HCT116 (cell line): ENCODE measurements at regions not wholly inside any gene's neighbourhood (a gene's known extent, or its start where the extent isn't known, plus 50 kb on each side); places are given as distances from the start of the nearest gene placed in this dataset.

ENCODE experiments used
- ATAC-seq: fragments of 200-7000 bp; cut with Tn5 transposase; 2 replicates; pipeline ENCODE4 v1.9.1; 2020; ENCODE audit warnings: mild to moderate bottlenecking, moderate library complexity
- BruUV-seq: library from RNA; stranded (reverse); fragments of 400-500 nt; replicated peaks from 2 replicates; lab custom pipeline; 2021; lab: Mats Ljungman, UMichigan
- CTCF ChIA-PET: fragments of 300-600 bp; sonication (Branson Sonifier 250); formaldehyde crosslinking; loops from one replicate; lab custom pipeline; 2021; ENCODE audit warnings: antibody characterized with exemption; lab: Charles Lee
- POLR2A ChIA-PET: fragments of 300-600, 350-600 bp; sonication (Branson Sonifier 250); formaldehyde crosslinking; loops from one replicate; lab custom pipeline; 2021; ENCODE audit warnings: antibody characterized with exemption; lab: Charles Lee
- RAD21 ChIA-PET, 2 experiments: fragments of 300-600 bp; sonication (Branson Sonifier 250); formaldehyde crosslinking; loops; one replicate each; lab custom pipeline; 2023; ENCODE audit warnings: low total read pairs in 2 of 2; ENCODE audit not compliant: uncharacterized antibody in 2 of 2, unreplicated experiment in 2 of 2, low non-redundant PET in 1 of 2; lab: Charles Lee
- DNase-seq: peaks from one replicate; pipeline ENCODE4 v3.0.0-alpha.2; 2010; ENCODE audit warnings: low read depth, low spot score
- H2AFZ ChIP-seq: fragments of 200-600 bp; shearing (Covaris generic), sonication (generic); 2 replicates; pipeline ENCODE4 v1.6.1; 2017; ENCODE audit warnings: low read depth, mixed run types, mixed read lengths, antibody characterized with exemption, low read length; ENCODE audit not compliant: poor library complexity, severe bottlenecking
- H3K27ac ChIP-seq: 2 replicates; pipeline ENCODE4 v1.5.1; 2012; ENCODE audit warnings: low read depth, low read length
- H3K27me3 ChIP-seq: fragments of 200-600 bp; sonication (generic); 2 replicates; pipeline ENCODE4 v1.6.1; 2016; ENCODE audit warnings: mixed run types, low read length, mixed read lengths; ENCODE audit not compliant: insufficient read depth
- H3K36me3 ChIP-seq, 2 experiments: fragments of 200-500 bp in 1 of 2; fragments of 200-600 bp in 1 of 2; sonication (Bioruptor generic) in 1 of 2; sonication (generic) in 1 of 2; 2 replicates each; pipeline versions ENCODE4 v1.5.1 to v1.6.1; 2014 to 2016; ENCODE audit warnings: low read length in 2 of 2, inconsistent platforms in 1 of 2, mixed read lengths in 1 of 2, mixed run types in 1 of 2; ENCODE audit not compliant: insufficient read depth in 2 of 2, control insufficient read depth in 1 of 2
- H3K4me1 ChIP-seq, 2 experiments: fragments of 200-600 bp in 1 of 2; sonication (generic) in 1 of 2; 2 replicates each; pipeline versions ENCODE4 v1.5.1 to v1.6.1; 2012 to 2017; ENCODE audit warnings: low read length in 2 of 2, inconsistent platforms in 1 of 2, mild to moderate bottlenecking in 1 of 2, mixed read lengths in 1 of 2, mixed run types in 1 of 2, moderate library complexity in 1 of 2; ENCODE audit not compliant: insufficient read depth in 2 of 2, control insufficient read depth in 1 of 2
- H3K4me2 ChIP-seq: fragments of 200-600 bp; sonication (generic); 2 replicates; pipeline ENCODE4 v1.6.1; 2017; ENCODE audit warnings: mixed run types, low read length, mixed read lengths
- H3K4me3 ChIP-seq, 2 experiments: fragments of 200-600 bp in 1 of 2; sonication (generic) in 1 of 2; replicated peaks in 1 of 2; 2 replicates each; pipeline ENCODE4 v1.5.1; 2011 to 2016; ENCODE audit warnings: low read length in 2 of 2, control low read depth in 1 of 2, low read depth in 1 of 2, mild to moderate bottlenecking in 1 of 2, mixed read lengths in 1 of 2, mixed run types in 1 of 2
- H3K79me2 ChIP-seq: fragments of 200-600 bp; sonication (generic); 2 replicates; pipeline ENCODE4 v1.6.1; 2017; ENCODE audit warnings: mild to moderate bottlenecking, mixed run types, low read length, moderate library complexity, mixed read lengths; ENCODE audit not compliant: insufficient read depth
- H3K9ac ChIP-seq: fragments of 200-600 bp; sonication (generic); 2 replicates; pipeline ENCODE4 v1.6.1; 2016; ENCODE audit warnings: low read length, mixed read lengths
- H3K9me2 ChIP-seq: fragments of 200-600 bp; sonication (generic), shearing (Covaris generic); 2 replicates; pipeline ENCODE4 v1.6.1; 2017; ENCODE audit warnings: mixed run types, mild to moderate bottlenecking, moderate library complexity; ENCODE audit not compliant: insufficient read depth
- H3K9me3 ChIP-seq, 2 experiments: fragments of 200-500 bp in 1 of 2; fragments of 200-600 bp in 1 of 2; sonication (Bioruptor generic) in 1 of 2; sonication (generic) in 1 of 2; 2 replicates each; pipeline ENCODE4 v1.6.1; 2014 to 2017; ENCODE audit warnings: low read length in 2 of 2, mixed read lengths in 2 of 2, inconsistent platforms in 1 of 2, low read depth in 1 of 2, mild to moderate bottlenecking in 1 of 2, mixed run types in 1 of 2, moderate library complexity in 1 of 2; ENCODE audit not compliant: control insufficient read depth in 1 of 2, insufficient read depth in 1 of 2
- H4K20me1 ChIP-seq: fragments of 200-600 bp; sonication (generic), shearing (Covaris generic); 2 replicates; pipeline ENCODE4 v1.6.1; 2017; ENCODE audit warnings: mixed run types, mild to moderate bottlenecking, moderate library complexity; ENCODE audit not compliant: insufficient read depth
- CBX3 ChIP-seq: IDR thresholded peaks from 2 replicates; pipeline ENCODE4 v1.6.1; 2012; ENCODE audit warnings: low read depth
- CEBPB ChIP-seq: IDR thresholded peaks from 2 replicates; pipeline ENCODE4 v1.6.1; 2012; ENCODE audit warnings: low read depth
- EGR1 ChIP-seq: IDR thresholded peaks from 2 replicates; pipeline ENCODE4 v1.6.1; 2012; ENCODE audit warnings: low read depth
- ELF1 ChIP-seq: IDR thresholded peaks from 2 replicates; pipeline ENCODE4 v1.6.1; 2012; ENCODE audit warnings: low read depth, borderline replicate concordance
- EZH2 ChIP-seq: fragments of 200-600 bp; sonication (generic); IDR thresholded peaks from 2 replicates; pipeline ENCODE4 v1.6.1; 2017; ENCODE audit warnings: antibody characterized with exemption, mixed run types
- EZH2phosphoT487 ChIP-seq: fragments of 200-600 bp; IDR thresholded peaks from 2 replicates; pipeline ENCODE4 v1.6.1; 2018; ENCODE audit warnings: antibody characterized with exemption, borderline replicate concordance
- FOSL1 ChIP-seq: IDR thresholded peaks from 2 replicates; pipeline ENCODE4 v1.6.1; 2012; ENCODE audit warnings: low read depth
- JUND ChIP-seq: IDR thresholded peaks from 2 replicates; pipeline ENCODE4 v1.6.1; 2012
- POLR2A ChIP-seq: IDR thresholded peaks from 2 replicates; pipeline ENCODE4 v1.7.0; 2011; ENCODE audit warnings: borderline replicate concordance; ENCODE audit not compliant: insufficient read depth, insufficient read length; ENCODE audit errors: extremely low read depth
- POLR2AphosphoS5 ChIP-seq: IDR thresholded peaks from 2 replicates; pipeline ENCODE4 v1.6.1; 2011; ENCODE audit warnings: mild to moderate bottlenecking, low read depth, low read length, moderate library complexity
- RAD21 ChIP-seq: IDR thresholded peaks from 2 replicates; pipeline ENCODE4 v1.6.1; 2012; ENCODE audit warnings: low read depth, mild to moderate bottlenecking
- SIN3A ChIP-seq: IDR thresholded peaks from 2 replicates; pipeline ENCODE4 v1.6.1; 2012; ENCODE audit warnings: low read depth
- SP1 ChIP-seq: IDR thresholded peaks from 2 replicates; pipeline ENCODE4 v1.6.1; 2012; ENCODE audit warnings: low read depth
- SRF ChIP-seq: IDR thresholded peaks from 2 replicates; pipeline ENCODE4 v1.6.1; 2012; ENCODE audit warnings: low read depth
- YY1 ChIP-seq: IDR thresholded peaks from 2 replicates; pipeline ENCODE4 v1.6.1; 2011; ENCODE audit warnings: low read length, low read depth, moderate library complexity, mild to moderate bottlenecking; ENCODE audit not compliant: insufficient replicate concordance; ENCODE audit errors: extremely low read depth
- ZFX ChIP-seq: fragments of 450-650 bp; IDR thresholded peaks from 2 replicates; pipeline ENCODE4 v1.6.1; 2017
- intact Hi-C: fragments of 100-400 bp; cut with micrococcal nuclease; formaldehyde crosslinking; loops from 2 replicates; pipeline ENCODE4 v1.10.0; 2022
- TF ChIP-seq, protein P1 (sequence below): IDR thresholded peaks from 2 replicates; pipeline ENCODE4 v1.6.1; 2012
- TF ChIP-seq, protein P2 (sequence below): IDR thresholded peaks from 2 replicates; pipeline ENCODE4 v1.6.1; 2011; ENCODE audit warnings: mild to moderate bottlenecking, low read length, moderate library complexity; ENCODE audit not compliant: insufficient replicate concordance; ENCODE audit errors: extremely low read depth
- TF ChIP-seq, protein P3 (sequence below): IDR thresholded peaks from 2 replicates; pipeline ENCODE4 v1.6.1; 2012; ENCODE audit warnings: low read depth
- TF ChIP-seq, protein P4 (sequence below): IDR thresholded peaks from 2 replicates; pipeline ENCODE4 v1.6.1; 2012

DNA sequence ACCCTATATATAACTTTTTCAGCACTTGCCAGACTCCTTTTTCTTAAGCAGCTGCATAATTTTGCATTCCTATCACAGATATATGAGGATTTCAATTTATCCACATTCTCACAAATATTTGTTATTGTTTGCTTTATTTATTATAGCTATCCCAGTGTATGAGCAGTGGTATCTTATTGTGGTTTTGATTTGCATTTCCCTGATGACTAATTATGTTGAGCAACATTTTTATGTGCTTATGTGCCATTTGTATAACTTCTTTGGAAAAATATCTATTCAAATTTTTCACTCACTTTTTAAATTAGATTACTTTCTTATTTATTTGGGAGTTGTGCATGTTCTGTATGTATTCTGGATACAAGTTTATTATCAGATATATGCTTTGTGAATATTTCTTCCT is 361.9 kb downstream of the KCTD8 start:
- Histone ChIP-seq H2AFZ (no peak overlapping the region), H3K27ac (no peak overlapping the region), H3K79me2 (no peaks in the 10 kb centered on the region), H3K27me3 (no peaks in the 10 kb centered on the region), H3K4me3 (no peak overlapping the region), H3K9me3 (peaks cover 9 to 20% of the 10 kb centered on the region in 2 experiments; a peak in 2 of 4 replicates), H3K4me2 (no peak overlapping the region), H3K9ac (no peak overlapping the region), H3K4me1 (no peaks in the 10 kb centered on the region), H3K9me2 (no peaks in the 10 kb centered on the region), H4K20me1 (no peaks in the 10 kb centered on the region), H3K36me3 (no peaks in the 10 kb centered on the region)
- intact Hi-C loops, result no loop called here
- DNase-seq (no peak), ATAC-seq (no peak)
- RAD21 ChIA-PET, result no interaction called here
- TF ChIP-seq, protein P1, sequence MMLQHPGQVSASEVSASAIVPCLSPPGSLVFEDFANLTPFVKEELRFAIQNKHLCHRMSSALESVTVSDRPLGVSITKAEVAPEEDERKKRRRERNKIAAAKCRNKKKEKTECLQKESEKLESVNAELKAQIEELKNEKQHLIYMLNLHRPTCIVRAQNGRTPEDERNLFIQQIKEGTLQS, result no peak
- TF ChIP-seq EZH2 (no peak), RAD21 (no peak), SIN3A (no peak), CEBPB (no peak), ZFX (no peak), ELF1 (no peak), POLR2AphosphoS5 (no peak), POLR2A (no peak), EZH2phosphoT487 (no peak), YY1 (no peak), EGR1 (no peak), JUND (no peak), CBX3 (no peak), FOSL1 (no peak), SRF (no peak), SP1 (no peak)
- TF ChIP-seq, protein P2, sequence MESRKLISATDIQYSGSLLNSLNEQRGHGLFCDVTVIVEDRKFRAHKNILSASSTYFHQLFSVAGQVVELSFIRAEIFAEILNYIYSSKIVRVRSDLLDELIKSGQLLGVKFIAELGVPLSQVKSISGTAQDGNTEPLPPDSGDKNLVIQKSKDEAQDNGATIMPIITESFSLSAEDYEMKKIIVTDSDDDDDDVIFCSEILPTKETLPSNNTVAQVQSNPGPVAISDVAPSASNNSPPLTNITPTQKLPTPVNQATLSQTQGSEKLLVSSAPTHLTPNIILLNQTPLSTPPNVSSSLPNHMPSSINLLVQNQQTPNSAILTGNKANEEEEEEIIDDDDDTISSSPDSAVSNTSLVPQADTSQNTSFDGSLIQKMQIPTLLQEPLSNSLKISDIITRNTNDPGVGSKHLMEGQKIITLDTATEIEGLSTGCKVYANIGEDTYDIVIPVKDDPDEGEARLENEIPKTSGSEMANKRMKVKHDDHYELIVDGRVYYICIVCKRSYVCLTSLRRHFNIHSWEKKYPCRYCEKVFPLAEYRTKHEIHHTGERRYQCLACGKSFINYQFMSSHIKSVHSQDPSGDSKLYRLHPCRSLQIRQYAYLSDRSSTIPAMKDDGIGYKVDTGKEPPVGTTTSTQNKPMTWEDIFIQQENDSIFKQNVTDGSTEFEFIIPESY, result no peak
- TF ChIP-seq, protein P3, sequence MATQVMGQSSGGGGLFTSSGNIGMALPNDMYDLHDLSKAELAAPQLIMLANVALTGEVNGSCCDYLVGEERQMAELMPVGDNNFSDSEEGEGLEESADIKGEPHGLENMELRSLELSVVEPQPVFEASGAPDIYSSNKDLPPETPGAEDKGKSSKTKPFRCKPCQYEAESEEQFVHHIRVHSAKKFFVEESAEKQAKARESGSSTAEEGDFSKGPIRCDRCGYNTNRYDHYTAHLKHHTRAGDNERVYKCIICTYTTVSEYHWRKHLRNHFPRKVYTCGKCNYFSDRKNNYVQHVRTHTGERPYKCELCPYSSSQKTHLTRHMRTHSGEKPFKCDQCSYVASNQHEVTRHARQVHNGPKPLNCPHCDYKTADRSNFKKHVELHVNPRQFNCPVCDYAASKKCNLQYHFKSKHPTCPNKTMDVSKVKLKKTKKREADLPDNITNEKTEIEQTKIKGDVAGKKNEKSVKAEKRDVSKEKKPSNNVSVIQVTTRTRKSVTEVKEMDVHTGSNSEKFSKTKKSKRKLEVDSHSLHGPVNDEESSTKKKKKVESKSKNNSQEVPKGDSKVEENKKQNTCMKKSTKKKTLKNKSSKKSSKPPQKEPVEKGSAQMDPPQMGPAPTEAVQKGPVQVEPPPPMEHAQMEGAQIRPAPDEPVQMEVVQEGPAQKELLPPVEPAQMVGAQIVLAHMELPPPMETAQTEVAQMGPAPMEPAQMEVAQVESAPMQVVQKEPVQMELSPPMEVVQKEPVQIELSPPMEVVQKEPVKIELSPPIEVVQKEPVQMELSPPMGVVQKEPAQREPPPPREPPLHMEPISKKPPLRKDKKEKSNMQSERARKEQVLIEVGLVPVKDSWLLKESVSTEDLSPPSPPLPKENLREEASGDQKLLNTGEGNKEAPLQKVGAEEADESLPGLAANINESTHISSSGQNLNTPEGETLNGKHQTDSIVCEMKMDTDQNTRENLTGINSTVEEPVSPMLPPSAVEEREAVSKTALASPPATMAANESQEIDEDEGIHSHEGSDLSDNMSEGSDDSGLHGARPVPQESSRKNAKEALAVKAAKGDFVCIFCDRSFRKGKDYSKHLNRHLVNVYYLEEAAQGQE, result no peak
- TF ChIP-seq, protein P4, sequence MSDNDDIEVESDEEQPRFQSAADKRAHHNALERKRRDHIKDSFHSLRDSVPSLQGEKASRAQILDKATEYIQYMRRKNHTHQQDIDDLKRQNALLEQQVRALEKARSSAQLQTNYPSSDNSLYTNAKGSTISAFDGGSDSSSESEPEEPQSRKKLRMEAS, result no peak
- POLR2A ChIA-PET, result no interaction called here
- CTCF ChIA-PET, result no interaction called here
- no TSS peak for BruUV-seq
